Liver (tissue), 8 donors: ENCODE measurements at regions not wholly inside any gene's neighbourhood (a gene's known extent, or its start where the extent isn't known, plus 50 kb on each side); places are given as distances from the start of the nearest gene placed in this dataset.

Experiments used
- DNase-seq: peaks from one replicate; pipeline ENCODE4 v3.0.0-alpha.2; 2017; ENCODE audit warnings: low spot score
- H3K27ac ChIP-seq, 2 donors: one replicate each; pipeline ENCODE4 v1.7.0; 2013; ENCODE audit warnings: inconsistent platforms in 2 of 2, low read length in 2 of 2, control low read depth in 1 of 2, low read depth in 1 of 2, mild to moderate bottlenecking in 1 of 2
- H3K27me3 ChIP-seq, 4 donors: one replicate each; pipeline versions ENCODE4 v1.6.1 to v1.7.0; 2013; ENCODE audit warnings: low read length in 3 of 4, inconsistent platforms in 1 of 4, mild to moderate bottlenecking in 1 of 4, moderate library complexity in 1 of 4; ENCODE audit not compliant: control insufficient read depth in 4 of 4, insufficient read depth in 4 of 4
- H3K36me3 ChIP-seq, 4 donors: one replicate each; pipeline versions ENCODE4 v1.6.1 to v1.7.0; 2013; ENCODE audit warnings: low read length in 3 of 4, mild to moderate bottlenecking in 3 of 4, low read depth in 1 of 4, moderate library complexity in 1 of 4; ENCODE audit not compliant: control insufficient read depth in 4 of 4, insufficient read depth in 3 of 4
- H3K4me1 ChIP-seq, 4 donors: one replicate each; pipeline versions ENCODE4 v1.6.1 to v1.7.0; 2013; ENCODE audit warnings: low read length in 3 of 4, mild to moderate bottlenecking in 3 of 4, moderate library complexity in 1 of 4; ENCODE audit not compliant: control insufficient read depth in 4 of 4, insufficient read depth in 4 of 4
- H3K4me3 ChIP-seq, 3 donors: one replicate each; pipeline versions ENCODE4 v1.6.1 to v1.7.0; 2013; ENCODE audit warnings: low read length in 3 of 3, control low read depth in 1 of 3, low read depth in 1 of 3, mild to moderate bottlenecking in 1 of 3
- H3K9ac ChIP-seq, 2 donors: one replicate each; pipeline ENCODE4 v1.7.0; 2013; ENCODE audit warnings: low read length in 2 of 2, mild to moderate bottlenecking in 2 of 2, moderate library complexity in 2 of 2, control low read depth in 1 of 2, low read depth in 1 of 2
- H3K9me3 ChIP-seq, 4 donors: one replicate each; pipeline versions ENCODE4 v1.6.1 to v1.7.0; 2013; ENCODE audit warnings: low read length in 3 of 4; ENCODE audit not compliant: control insufficient read depth in 4 of 4
- ATF3 ChIP-seq: IDR thresholded peaks from 2 replicates; pipeline ENCODE4 v1.6.1; 2016; ENCODE audit warnings: antibody characterized with exemption
- CTCF ChIP-seq: fragments of 150-350 bp; IDR thresholded peaks from 2 replicates; pipeline ENCODE4 v1.5.1; 2017; ENCODE audit warnings: improper control_type of control experiment, low read depth, low read length; ENCODE audit not compliant: missing input control
- EGR1 ChIP-seq, 2 donors: IDR thresholded peaks; 2 replicates each; pipeline ENCODE4 v1.6.1; 2016 to 2018; ENCODE audit warnings: antibody characterized with exemption in 2 of 2, low read depth in 2 of 2
- FOXA1 ChIP-seq: IDR thresholded peaks from 2 replicates; pipeline ENCODE4 v1.6.1; 2016; ENCODE audit warnings: antibody characterized with exemption
- FOXA2 ChIP-seq: IDR thresholded peaks from 2 replicates; pipeline ENCODE4 v1.6.1; 2016; ENCODE audit warnings: antibody characterized with exemption
- GABPA ChIP-seq, 2 donors: IDR thresholded peaks in 1 of 2; conservative IDR thresholded peaks in 1 of 2; 2 replicates each; pipeline ENCODE4 v1.6.1; 2016; ENCODE audit warnings: antibody characterized with exemption in 2 of 2, mild to moderate bottlenecking in 1 of 2, moderate library complexity in 1 of 2
- HNF4A ChIP-seq, 2 donors: conservative IDR thresholded peaks; 2 replicates each; pipeline ENCODE4 v1.6.1; 2016; ENCODE audit warnings: antibody characterized with exemption in 2 of 2, mild to moderate bottlenecking in 2 of 2
- HNF4G ChIP-seq: IDR thresholded peaks from 2 replicates; pipeline ENCODE4 v1.6.1; 2016; ENCODE audit warnings: antibody characterized with exemption
- JUND ChIP-seq, 2 donors: IDR thresholded peaks; 2 replicates each; pipeline ENCODE4 v1.6.1; 2016; ENCODE audit warnings: antibody characterized with exemption in 2 of 2
- MAX ChIP-seq: IDR thresholded peaks from 2 replicates; pipeline ENCODE4 v1.6.1; 2016; ENCODE audit warnings: antibody characterized with exemption
- NR2F2 ChIP-seq: IDR thresholded peaks from 2 replicates; pipeline ENCODE4 v1.6.1; 2016; ENCODE audit warnings: antibody characterized with exemption
- RAD21 ChIP-seq, 2 donors: IDR thresholded peaks; 2 replicates each; pipeline ENCODE4 v1.6.1; 2016; ENCODE audit warnings: antibody characterized with exemption in 2 of 2, mild to moderate bottlenecking in 2 of 2
- RXRA ChIP-seq, 2 donors: IDR thresholded peaks; 2 replicates each; pipeline ENCODE4 v1.6.1; 2017 to 2018; ENCODE audit warnings: antibody characterized with exemption in 2 of 2, mild to moderate bottlenecking in 1 of 2
- SP1 ChIP-seq: IDR thresholded peaks from 2 replicates; pipeline ENCODE4 v1.6.1; 2018; ENCODE audit warnings: antibody characterized with exemption, mild to moderate bottlenecking
- TAF1 ChIP-seq: conservative IDR thresholded peaks from 2 replicates; pipeline ENCODE4 v1.6.1; 2016; ENCODE audit warnings: antibody characterized with exemption, mild to moderate bottlenecking
- YY1 ChIP-seq: IDR thresholded peaks from 2 replicates; pipeline ENCODE4 v1.6.1; 2016; ENCODE audit warnings: antibody characterized with exemption, mild to moderate bottlenecking
- whole genome bisulfite sequencing: extraction: QIAGEN DNeasy Blood & Tissue Kit; methylation state at CpG from one replicate; pipeline ENCODE4 v1.1.7; 2013; 5-methylcytosine and 5-hydroxymethylcytosine counted together
- TF ChIP-seq, protein P1 (sequence below): IDR thresholded peaks from 2 replicates; pipeline ENCODE4 v1.6.1; 2016; ENCODE audit warnings: antibody characterized with exemption, mild to moderate bottlenecking
- TF ChIP-seq, protein P2 (sequence below): IDR thresholded peaks from 2 replicates; pipeline ENCODE4 v1.6.1; 2016; ENCODE audit warnings: antibody characterized with exemption
- donor health status: healthy.
- donor health status: healthy.
- donor health status: healthy.
- donor health status: healthy.
- donor health status: healthy.

DNA sequence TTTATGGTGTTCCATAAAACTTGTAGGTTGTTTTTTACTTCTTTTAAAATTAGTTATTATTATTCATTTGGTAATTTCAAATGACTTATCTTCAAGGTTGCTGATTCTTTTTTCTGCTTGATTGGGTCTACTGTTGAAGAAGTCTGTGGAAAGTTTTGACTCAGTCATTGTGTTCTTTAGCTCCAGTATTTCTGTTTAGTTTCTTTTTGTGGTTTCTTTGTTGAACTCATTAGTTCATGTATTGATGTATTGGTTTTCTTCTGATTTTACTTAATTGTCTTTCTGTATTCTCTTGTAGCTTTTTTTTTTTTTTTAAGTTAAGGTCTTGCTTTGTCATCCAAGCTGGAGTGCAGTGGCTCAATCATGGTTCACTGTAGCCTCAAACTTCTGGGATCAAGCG is 345.4 kb upstream of the MEF2C start:
- no peaks in the 10 kb centered on the region for H3K9me3 ChIP-seq
- no peaks in the 10 kb centered on the region for H3K27me3 ChIP-seq
- TF ChIP-seq EGR1 (IDR thresholded peaks at IDR 0.05; ENCODE audit: low read depth in 2 of 2) = no peak
- TF ChIP-seq FOXA2 = no peak
- TF ChIP-seq, protein P1, sequence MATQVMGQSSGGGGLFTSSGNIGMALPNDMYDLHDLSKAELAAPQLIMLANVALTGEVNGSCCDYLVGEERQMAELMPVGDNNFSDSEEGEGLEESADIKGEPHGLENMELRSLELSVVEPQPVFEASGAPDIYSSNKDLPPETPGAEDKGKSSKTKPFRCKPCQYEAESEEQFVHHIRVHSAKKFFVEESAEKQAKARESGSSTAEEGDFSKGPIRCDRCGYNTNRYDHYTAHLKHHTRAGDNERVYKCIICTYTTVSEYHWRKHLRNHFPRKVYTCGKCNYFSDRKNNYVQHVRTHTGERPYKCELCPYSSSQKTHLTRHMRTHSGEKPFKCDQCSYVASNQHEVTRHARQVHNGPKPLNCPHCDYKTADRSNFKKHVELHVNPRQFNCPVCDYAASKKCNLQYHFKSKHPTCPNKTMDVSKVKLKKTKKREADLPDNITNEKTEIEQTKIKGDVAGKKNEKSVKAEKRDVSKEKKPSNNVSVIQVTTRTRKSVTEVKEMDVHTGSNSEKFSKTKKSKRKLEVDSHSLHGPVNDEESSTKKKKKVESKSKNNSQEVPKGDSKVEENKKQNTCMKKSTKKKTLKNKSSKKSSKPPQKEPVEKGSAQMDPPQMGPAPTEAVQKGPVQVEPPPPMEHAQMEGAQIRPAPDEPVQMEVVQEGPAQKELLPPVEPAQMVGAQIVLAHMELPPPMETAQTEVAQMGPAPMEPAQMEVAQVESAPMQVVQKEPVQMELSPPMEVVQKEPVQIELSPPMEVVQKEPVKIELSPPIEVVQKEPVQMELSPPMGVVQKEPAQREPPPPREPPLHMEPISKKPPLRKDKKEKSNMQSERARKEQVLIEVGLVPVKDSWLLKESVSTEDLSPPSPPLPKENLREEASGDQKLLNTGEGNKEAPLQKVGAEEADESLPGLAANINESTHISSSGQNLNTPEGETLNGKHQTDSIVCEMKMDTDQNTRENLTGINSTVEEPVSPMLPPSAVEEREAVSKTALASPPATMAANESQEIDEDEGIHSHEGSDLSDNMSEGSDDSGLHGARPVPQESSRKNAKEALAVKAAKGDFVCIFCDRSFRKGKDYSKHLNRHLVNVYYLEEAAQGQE = no peak
- TF ChIP-seq SP1 = no peak
- TF ChIP-seq GABPA (IDR thresholded peaks at IDR 0.05 in 1 of 2, conservative IDR thresholded peaks at IDR 0.05 in 1 of 2) = no peak
- TF ChIP-seq FOXA1 = no peak
- TF ChIP-seq, protein P2, sequence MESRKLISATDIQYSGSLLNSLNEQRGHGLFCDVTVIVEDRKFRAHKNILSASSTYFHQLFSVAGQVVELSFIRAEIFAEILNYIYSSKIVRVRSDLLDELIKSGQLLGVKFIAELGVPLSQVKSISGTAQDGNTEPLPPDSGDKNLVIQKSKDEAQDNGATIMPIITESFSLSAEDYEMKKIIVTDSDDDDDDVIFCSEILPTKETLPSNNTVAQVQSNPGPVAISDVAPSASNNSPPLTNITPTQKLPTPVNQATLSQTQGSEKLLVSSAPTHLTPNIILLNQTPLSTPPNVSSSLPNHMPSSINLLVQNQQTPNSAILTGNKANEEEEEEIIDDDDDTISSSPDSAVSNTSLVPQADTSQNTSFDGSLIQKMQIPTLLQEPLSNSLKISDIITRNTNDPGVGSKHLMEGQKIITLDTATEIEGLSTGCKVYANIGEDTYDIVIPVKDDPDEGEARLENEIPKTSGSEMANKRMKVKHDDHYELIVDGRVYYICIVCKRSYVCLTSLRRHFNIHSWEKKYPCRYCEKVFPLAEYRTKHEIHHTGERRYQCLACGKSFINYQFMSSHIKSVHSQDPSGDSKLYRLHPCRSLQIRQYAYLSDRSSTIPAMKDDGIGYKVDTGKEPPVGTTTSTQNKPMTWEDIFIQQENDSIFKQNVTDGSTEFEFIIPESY = no peak
- no peak for TF ChIP-seq RXRA (IDR thresholded peaks at IDR 0.05)
- no peak for TF ChIP-seq TAF1
- TF ChIP-seq ATF3 = no peak
- no peak for TF ChIP-seq HNF4G
- no peak for TF ChIP-seq JUND (IDR thresholded peaks at IDR 0.05)
- TF ChIP-seq YY1 = no peak
- no peak for TF ChIP-seq NR2F2
- TF ChIP-seq MAX = no peak
- TF ChIP-seq HNF4A (conservative IDR thresholded peaks at IDR 0.05) = no peak
- no peak for TF ChIP-seq RAD21 (IDR thresholded peaks at IDR 0.05)
- TF ChIP-seq CTCF = no peak
- H3K4me1 ChIP-seq = peaks cover 0 to 6% (median 0%) of the 10 kb centered on the region in 4 donors
- no peak overlapping the region for H3K4me3 ChIP-seq
- 98% methylated on average over 1 of the region's 1 CpG for WGBS
- H3K9ac ChIP-seq = no peak overlapping the region
- no peak overlapping the region for H3K27ac ChIP-seq
- no peaks in the 10 kb centered on the region for H3K36me3 ChIP-seq
- no peak for DNase-seq

DNA sequence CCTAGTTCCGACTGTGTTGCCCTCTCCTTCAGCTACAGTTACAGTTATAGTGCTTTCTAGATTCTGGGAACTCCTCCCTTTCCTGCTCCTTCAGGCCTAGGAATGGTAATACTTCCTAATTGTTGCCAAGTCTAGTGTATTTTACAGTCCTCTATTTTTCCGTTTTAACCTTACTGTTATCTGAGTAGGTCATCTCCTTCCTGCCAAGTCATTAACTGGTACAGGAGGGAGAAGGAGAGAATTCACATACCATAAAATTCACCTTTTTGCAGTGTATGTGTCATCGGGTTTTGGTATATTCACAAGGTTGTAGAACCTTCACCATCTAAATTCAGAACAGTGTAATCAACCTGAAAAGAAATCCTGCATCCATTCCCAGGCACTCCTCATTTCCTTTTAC is 335.4 kb upstream of the MEF2C start:
- Histone ChIP-seq H3K36me3 (no peaks in the 10 kb centered on the region), H3K9ac (no peak overlapping the region), H3K27me3 (no peaks in the 10 kb centered on the region), H3K4me3 (no peak overlapping the region), H3K4me1 (no peaks in the 10 kb centered on the region), H3K9me3 (no peaks in the 10 kb centered on the region), H3K27ac (no peak overlapping the region)
- 84% methylated on average over 3 of the region's 3 CpGs for WGBS
- no peak for DNase-seq
- TF ChIP-seq ATF3 (no peak), FOXA1 (no peak), GABPA (IDR thresholded peaks at IDR 0.05 in 1 of 2, conservative IDR thresholded peaks at IDR 0.05 in 1 of 2) (no peak), EGR1 (IDR thresholded peaks at IDR 0.05; ENCODE audit: low read depth in 2 of 2) (no peak), HNF4G (no peak), NR2F2 (no peak), HNF4A (conservative IDR thresholded peaks at IDR 0.05) (no peak), TAF1 (no peak), FOXA2 (no peak), RAD21 (IDR thresholded peaks at IDR 0.05) (no peak)
- TF ChIP-seq, protein P2 = no peak
- TF ChIP-seq, protein P1 = no peak
